ACC112 (cell line): ENCODE measurements at regions not wholly inside any gene's neighbourhood (a gene's known extent, or its start where the extent isn't known, plus 50 kb on each side); places are given as distances from the start of the nearest gene placed in this dataset.

Source experiments
- H2AFZ ChIP-seq: fragments of 200-600 bp; sonication (generic); one replicate; pipeline ENCODE4 v1.6.0; 2017; ENCODE audit warnings: antibody characterized with exemption, low read length; ENCODE audit not compliant: unreplicated experiment
- H3K27ac ChIP-seq: fragments of 200-600 bp; sonication (generic); 2 replicates; pipeline ENCODE4 v1.5.1; 2014; ENCODE audit warnings: low read depth, mild to moderate bottlenecking, antibody characterized with exemption, low read length, moderate library complexity
- H3K27me3 ChIP-seq: fragments of 200-600 bp; sonication (generic); 2 replicates; pipeline ENCODE4 v1.6.1; 2014; ENCODE audit warnings: mild to moderate bottlenecking, antibody characterized with exemption, low read length, moderate library complexity, mixed read lengths; ENCODE audit not compliant: insufficient read depth
- H3K36me3 ChIP-seq: fragments of 200-600 bp; sonication (generic); 2 replicates; pipeline ENCODE4 v1.6.1; 2016; ENCODE audit warnings: mild to moderate bottlenecking, antibody characterized with exemption, low read length, moderate library complexity, mixed read lengths; ENCODE audit not compliant: insufficient read depth
- H3K4me1 ChIP-seq: fragments of 200-600 bp; sonication (generic); one replicate; pipeline ENCODE4 v1.6.1; 2016; ENCODE audit warnings: low read length, mixed read lengths; ENCODE audit not compliant: insufficient read depth, unreplicated experiment, control insufficient read depth
- H3K4me3 ChIP-seq: fragments of 200-600 bp; sonication (generic); 2 replicates; pipeline ENCODE4 v1.5.1; 2014; ENCODE audit warnings: mild to moderate bottlenecking, low read depth, low read length
- H3K79me2 ChIP-seq: fragments of 200-600 bp; sonication (generic); one replicate; pipeline ENCODE4 v1.6.0; 2016; ENCODE audit warnings: low read length; ENCODE audit not compliant: control insufficient read depth, unreplicated experiment, insufficient read depth

- Histone ChIP-seq H3K79me2 (no peaks in the 10 kb centered on the region), H3K27me3 (peaks cover 13% of the 10 kb centered on the region; the same call in 1 of the 2 replicates), H3K36me3 (no peaks in the 10 kb centered on the region), H2AFZ (no peak overlapping the region), H3K27ac (no peak overlapping the region), H3K4me1 (no peaks in the 10 kb centered on the region), H3K4me3 (no peak overlapping the region)
Observed at GRCh38 chr15:91576096-91576495, 277.4 kb upstream of the SLCO3A1 start.

GRCh38 chr15:91578511-91578910 is 275.0 kb upstream of the SLCO3A1 start:
- no peaks in the 10 kb centered on the region for H3K79me2 ChIP-seq
- peaks cover 6% of the 10 kb centered on the region; the same call in 1 of the 2 replicates for H3K27me3 ChIP-seq
- no peaks in the 10 kb centered on the region for H3K36me3 ChIP-seq
- no peak overlapping the region for H2AFZ ChIP-seq
- H3K4me1 ChIP-seq = no peaks in the 10 kb centered on the region
- no peak overlapping the region for H3K27ac ChIP-seq
- H3K4me3 ChIP-seq = no peak overlapping the region

- Histone ChIP-seq H3K4me1 (no peaks in the 10 kb centered on the region), H3K27ac (no peak overlapping the region), H3K36me3 (no peaks in the 10 kb centered on the region), H3K27me3 (peaks cover 12% of the 10 kb centered on the region), H2AFZ (no peak overlapping the region), H3K4me3 (no peak overlapping the region), H3K79me2 (no peaks in the 10 kb centered on the region)
Observed at GRCh38 chr15:91584895-91585294, 268.6 kb upstream of the SLCO3A1 start.

- no peaks in the 10 kb centered on the region for H3K36me3 ChIP-seq
- H3K27ac ChIP-seq = no peak overlapping the region
- no peak overlapping the region for H3K4me3 ChIP-seq
- no peaks in the 10 kb centered on the region for H3K79me2 ChIP-seq
- H3K4me1 ChIP-seq = no peaks in the 10 kb centered on the region
- H3K27me3 ChIP-seq = peaks cover 12% of the 10 kb centered on the region
- H2AFZ ChIP-seq = no peak overlapping the region
Observed at GRCh38 chr15:91586560-91586959, 266.9 kb upstream of the SLCO3A1 start.

GRCh38 chr15:91589360-91589759 is 264.1 kb upstream of the SLCO3A1 start:
- Histone ChIP-seq H3K27me3 (peaks cover 12% of the 10 kb centered on the region), H3K79me2 (no peaks in the 10 kb centered on the region), H3K36me3 (no peaks in the 10 kb centered on the region), H3K4me3 (no peak overlapping the region), H3K27ac (no peak overlapping the region), H3K4me1 (no peaks in the 10 kb centered on the region), H2AFZ (no peak overlapping the region)

GRCh38 chr15:91592567-91592966 is 260.9 kb upstream of the SLCO3A1 start:
- Histone ChIP-seq H2AFZ (no peak overlapping the region), H3K79me2 (no peaks in the 10 kb centered on the region), H3K36me3 (no peaks in the 10 kb centered on the region), H3K4me1 (no peaks in the 10 kb centered on the region), H3K27me3 (peaks cover 10% of the 10 kb centered on the region; the same call in 1 of the 2 replicates), H3K27ac (no peak overlapping the region), H3K4me3 (no peak overlapping the region)

GRCh38 chr15:91593067-91593466 is 260.4 kb upstream of the SLCO3A1 start:
- no peak overlapping the region for H3K4me3 ChIP-seq
- H3K4me1 ChIP-seq = no peaks in the 10 kb centered on the region
- H3K27ac ChIP-seq = no peak overlapping the region
- H2AFZ ChIP-seq = no peak overlapping the region
- peaks cover 11% of the 10 kb centered on the region; the same call in 1 of the 2 replicates for H3K27me3 ChIP-seq
- no peaks in the 10 kb centered on the region for H3K36me3 ChIP-seq
- H3K79me2 ChIP-seq = no peaks in the 10 kb centered on the region

- Histone ChIP-seq H2AFZ (no peak overlapping the region), H3K27me3 (peaks cover 16% of the 10 kb centered on the region; the same call in 1 of the 2 replicates), H3K4me1 (no peaks in the 10 kb centered on the region), H3K27ac (no peak overlapping the region), H3K79me2 (no peaks in the 10 kb centered on the region), H3K36me3 (no peaks in the 10 kb centered on the region), H3K4me3 (no peak overlapping the region)
Observed at GRCh38 chr15:91593653-91594052, 259.9 kb upstream of the SLCO3A1 start.

- Histone ChIP-seq H2AFZ (no peak overlapping the region), H3K27ac (no peak overlapping the region)
Observed at GRCh38 chr15:91599261-91599660, 254.2 kb upstream of the SLCO3A1 start.

GRCh38 chr15:91603384-91604080 is 250.0 kb upstream of the SLCO3A1 start:
- no peaks in the 10 kb centered on the region for H3K4me1 ChIP-seq
- no peaks in the 10 kb centered on the region for H3K79me2 ChIP-seq
- H3K27ac ChIP-seq = no peak overlapping the region
- H3K36me3 ChIP-seq = no peaks in the 10 kb centered on the region
- H2AFZ ChIP-seq = no peak overlapping the region
- peaks cover 20% of the 10 kb centered on the region for H3K27me3 ChIP-seq
- H3K4me3 ChIP-seq = no peak overlapping the region

More at GRCh38 chr15:91599261-91599660, 254.2 kb upstream of the SLCO3A1 start:
- Histone ChIP-seq H3K36me3 (no peaks in the 10 kb centered on the region), H3K4me1 (no peaks in the 10 kb centered on the region), H3K4me3 (no peak overlapping the region), H3K79me2 (no peaks in the 10 kb centered on the region), H3K27me3 (peaks cover 30% of the 10 kb centered on the region)

- Histone ChIP-seq H3K79me2 (no peaks in the 10 kb centered on the region), H3K4me1 (no peaks in the 10 kb centered on the region), H3K27ac (no peak overlapping the region), H2AFZ (no peak overlapping the region), H3K4me3 (no peak overlapping the region), H3K36me3 (no peaks in the 10 kb centered on the region), H3K27me3 (peaks cover 15% of the 10 kb centered on the region)
Observed at GRCh38 chr15:91604122-91604521, 249.4 kb upstream of the SLCO3A1 start.
